HG03060 (cell line): ENCODE measurements at regions not wholly inside any gene's neighbourhood (a gene's known extent, or its start where the extent isn't known, plus 50 kb on each side); places are given as distances from the start of the nearest gene placed in this dataset.

Source experiments
- ATAC-seq: cut with Tn5 transposase; IDR thresholded peaks from one replicate; pipeline ENCODE4 v1.9.1; 2021; ENCODE audit warnings: low read depth, moderate number of reproducible peaks; ENCODE audit not compliant: unreplicated experiment

DNA sequence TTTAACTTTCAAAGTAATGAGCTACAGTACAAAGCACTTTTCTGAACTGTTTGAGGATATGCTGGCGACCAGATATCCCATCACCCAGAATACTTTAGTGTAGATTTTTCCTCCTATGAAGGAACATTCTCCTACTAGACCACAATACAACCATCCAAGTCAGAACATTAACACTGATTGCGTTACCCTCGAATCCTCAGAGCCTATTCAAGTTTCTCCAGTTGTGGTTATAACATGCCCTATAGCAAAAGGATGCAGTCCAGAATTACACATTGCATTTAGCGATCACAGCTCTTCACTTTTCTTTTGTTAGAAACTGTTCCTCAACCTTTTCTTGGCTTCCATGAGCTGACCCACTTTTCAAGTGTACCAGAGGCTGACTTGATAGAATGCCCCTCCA lies 87.4 kb upstream of the SOX4 start:
- ATAC-seq, result no peak

GRCh38 chr6:21507811-21508210 lies 85.7 kb upstream of the SOX4 start:
- no peak for ATAC-seq

- no peak for ATAC-seq
These were observed 84.8 kb upstream of the SOX4 start for GRCh38 chr6:21508753-21509152.

DNA sequence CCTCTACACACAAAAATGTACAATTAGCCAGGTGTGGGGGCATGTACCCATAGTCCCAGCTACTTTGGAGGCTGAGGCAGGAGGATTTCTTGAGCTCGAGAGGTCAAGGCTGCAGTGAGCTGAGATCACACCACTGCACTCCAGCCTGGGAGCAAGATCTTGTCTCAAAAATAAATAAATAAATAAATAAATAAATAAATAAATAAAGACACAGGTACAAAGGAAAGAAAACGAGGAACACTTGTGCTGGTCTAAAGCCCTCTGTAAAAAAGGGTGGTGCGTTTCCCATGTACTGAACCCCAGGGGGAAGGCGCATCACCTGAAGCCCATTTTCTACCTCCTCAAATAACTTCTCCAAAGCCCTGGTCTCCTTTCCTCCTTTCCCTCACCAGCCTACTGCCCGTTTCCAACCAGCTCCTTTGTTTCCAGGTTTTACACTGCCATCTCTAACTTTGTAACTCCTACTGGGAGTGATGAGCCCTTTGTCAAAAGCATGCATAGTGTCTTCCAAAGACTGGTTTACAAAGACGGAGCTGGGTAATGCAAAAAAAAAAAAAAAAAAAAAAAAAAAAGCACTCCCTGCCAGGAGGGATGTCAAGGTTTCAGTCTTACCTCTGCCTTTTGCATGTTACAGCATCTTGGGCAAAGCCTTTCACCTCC lies 81.5 kb upstream of the SOX4 start:
- no peak for ATAC-seq

GRCh38 chr6:21514288-21514687 lies 79.3 kb upstream of the SOX4 start:
- no peak for ATAC-seq

DNA sequence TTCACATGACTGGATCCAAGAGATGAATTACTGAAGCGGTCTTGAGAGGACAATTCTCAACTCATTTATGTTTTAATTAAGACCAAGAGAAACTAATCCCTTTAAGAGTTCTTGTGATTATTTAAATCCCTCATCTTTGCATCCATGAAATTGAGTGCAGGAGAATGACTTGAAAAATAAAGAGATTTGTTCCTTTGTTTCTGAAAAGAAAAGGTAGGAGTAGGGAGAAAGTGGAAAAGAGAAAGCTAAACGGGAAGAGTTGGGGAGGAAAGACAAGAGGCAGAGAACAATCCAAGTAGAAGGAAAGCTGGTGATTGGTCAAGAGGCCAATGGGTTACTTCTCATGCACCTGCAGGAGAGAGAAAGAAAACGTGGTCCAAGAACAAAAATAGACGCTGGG lies 75.2 kb upstream of the SOX4 start:
- no peak for ATAC-seq

DNA sequence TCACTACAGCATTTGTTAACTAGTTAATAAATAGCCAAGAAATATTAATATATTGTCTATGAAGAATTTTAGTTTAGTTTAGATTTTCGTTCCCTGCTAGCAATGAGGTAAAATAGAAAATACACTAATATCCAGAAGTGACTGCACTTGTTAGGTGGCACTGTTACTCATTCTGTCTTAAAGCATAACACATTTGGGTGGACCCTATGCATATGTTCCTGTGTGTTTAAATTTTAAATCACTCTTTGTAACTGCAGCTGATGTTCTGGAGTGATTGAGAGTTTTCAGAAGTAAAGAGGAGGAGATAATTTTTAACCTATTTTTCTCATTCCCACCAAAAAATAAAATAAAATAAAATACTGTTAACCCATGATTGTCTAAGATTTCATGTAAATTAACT lies 73.9 kb upstream of the SOX4 start:
- ATAC-seq, result no peak

DNA sequence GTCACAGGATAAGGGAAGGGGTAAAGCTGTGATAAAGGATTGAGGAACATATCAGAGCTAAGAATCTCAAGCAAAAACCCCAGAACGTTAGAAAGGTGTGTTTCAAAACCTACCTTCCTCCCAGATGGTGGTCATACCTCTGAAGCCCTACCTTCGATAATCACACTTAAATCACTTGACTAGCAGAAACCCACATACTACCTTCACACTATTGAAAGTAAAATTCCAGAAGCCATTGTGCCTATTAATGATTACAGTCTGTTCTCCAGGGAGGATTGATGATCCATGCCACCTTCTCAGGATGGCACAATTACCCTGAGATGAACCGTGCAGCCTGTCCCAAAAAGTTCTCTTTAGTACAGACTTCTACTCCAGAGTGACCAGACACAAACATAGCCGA lies 72.3 kb upstream of the SOX4 start:
- ATAC-seq, result no peak

- ATAC-seq, result no peak
These were observed 71.3 kb upstream of the SOX4 start for GRCh38 chr6:21522143-21522747.

GRCh38 chr6:21522797-21523456 lies 70.6 kb upstream of the SOX4 start:
- no peak for ATAC-seq

DNA sequence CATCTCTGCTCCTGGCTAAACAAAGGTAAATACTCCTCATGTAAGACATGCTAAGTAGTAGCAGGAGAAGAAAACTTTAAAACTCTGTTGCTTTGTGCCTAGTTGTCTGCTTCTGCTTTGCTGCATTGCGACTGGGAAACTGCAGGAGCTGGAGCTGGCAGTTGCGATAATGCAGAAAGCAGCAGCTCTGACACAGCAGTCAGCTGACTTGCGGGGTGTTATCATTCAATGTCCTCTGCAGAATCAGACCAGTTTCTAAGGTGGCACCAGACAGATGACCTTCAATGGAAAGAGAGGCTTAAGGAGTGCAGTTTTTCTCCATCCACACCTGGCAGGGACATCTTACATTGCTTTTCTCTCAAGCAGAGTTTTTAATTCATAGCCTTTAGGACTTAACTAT lies 69.9 kb upstream of the SOX4 start:
- no peak for ATAC-seq

DNA sequence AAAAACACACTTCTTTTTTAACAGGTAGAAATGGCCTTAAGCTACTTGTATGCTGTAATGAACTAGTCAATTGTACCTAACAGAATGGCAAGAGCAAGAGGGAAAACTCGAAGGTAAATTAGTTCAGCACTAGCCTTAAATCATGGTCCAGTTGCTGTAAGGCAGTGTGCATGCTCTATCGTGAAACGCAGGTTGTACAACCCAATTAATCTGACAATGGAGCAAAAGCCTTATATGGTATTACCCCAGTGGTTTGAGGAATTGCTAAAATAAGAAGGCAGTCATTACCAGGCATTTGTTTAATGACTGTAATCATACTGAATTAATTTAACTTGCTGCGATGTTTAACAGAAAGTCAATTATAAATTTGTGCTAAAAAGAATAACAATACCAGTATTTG lies 69.3 kb upstream of the SOX4 start:
- no peak for ATAC-seq

- ATAC-seq, result no peak
These were observed 66.6 kb upstream of the SOX4 start for GRCh38 chr6:21526974-21527373.

DNA sequence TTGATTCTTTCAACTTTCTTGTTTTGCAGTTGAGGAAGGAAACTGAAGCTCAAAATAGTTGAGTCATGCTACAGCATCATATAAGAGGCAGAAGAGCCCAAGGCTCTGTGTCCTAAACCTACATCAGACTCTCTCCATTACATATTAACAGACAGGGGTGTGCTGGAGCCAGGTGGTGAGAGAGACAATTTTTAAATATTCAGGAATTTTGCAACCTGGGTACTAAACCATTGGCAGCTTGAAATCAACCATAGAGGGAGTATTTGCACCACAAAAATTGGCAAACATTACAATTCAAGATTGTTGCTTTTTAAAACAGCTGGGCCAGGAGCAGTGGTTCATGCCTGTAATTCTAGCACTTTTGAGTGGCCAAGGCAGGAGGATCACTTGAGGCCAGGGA lies 65.8 kb upstream of the SOX4 start:
- ATAC-seq, result no peak

DNA sequence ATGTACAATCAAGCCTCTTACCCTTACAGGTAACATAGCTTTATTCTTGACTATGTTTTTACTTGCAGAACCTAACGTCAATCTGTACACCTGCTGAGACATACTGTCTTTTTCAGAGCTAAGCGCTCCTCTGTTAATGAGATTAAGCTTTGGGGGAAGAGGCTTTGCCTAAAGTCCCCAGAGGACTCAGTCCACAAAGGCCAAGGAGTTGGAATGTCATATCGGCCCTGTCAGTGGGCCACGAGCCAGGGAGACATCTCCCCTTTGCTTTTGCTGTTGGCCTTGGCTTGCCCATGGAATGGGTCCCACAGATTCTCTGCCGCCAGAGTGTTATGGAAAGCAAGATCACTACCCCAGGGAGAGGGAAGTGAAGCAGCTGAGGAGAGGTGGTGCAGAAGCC lies 64.1 kb upstream of the SOX4 start:
- no peak for ATAC-seq

DNA sequence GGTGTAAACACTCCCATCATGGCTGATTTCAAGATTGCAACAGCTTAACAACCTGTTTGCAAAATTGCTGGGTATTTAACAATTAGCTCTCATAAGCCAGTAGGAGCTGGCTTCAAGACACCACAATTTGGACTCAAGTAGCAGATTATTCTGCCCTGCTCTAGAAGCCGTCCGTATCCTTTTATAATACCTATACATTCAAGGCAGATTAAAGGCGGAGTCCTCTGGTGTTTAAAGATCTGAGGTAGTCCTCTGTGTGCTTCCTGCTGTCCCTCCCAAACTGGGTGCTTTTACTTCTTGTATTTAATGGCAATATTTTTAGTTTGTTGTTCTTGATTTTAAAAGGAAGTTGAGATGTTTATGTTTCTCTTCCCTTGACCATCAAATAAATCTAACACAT lies 62.2 kb upstream of the SOX4 start:
- ATAC-seq, result no peak

GRCh38 chr6:21533678-21534077 lies 59.9 kb upstream of the SOX4 start:
- no peak for ATAC-seq

DNA sequence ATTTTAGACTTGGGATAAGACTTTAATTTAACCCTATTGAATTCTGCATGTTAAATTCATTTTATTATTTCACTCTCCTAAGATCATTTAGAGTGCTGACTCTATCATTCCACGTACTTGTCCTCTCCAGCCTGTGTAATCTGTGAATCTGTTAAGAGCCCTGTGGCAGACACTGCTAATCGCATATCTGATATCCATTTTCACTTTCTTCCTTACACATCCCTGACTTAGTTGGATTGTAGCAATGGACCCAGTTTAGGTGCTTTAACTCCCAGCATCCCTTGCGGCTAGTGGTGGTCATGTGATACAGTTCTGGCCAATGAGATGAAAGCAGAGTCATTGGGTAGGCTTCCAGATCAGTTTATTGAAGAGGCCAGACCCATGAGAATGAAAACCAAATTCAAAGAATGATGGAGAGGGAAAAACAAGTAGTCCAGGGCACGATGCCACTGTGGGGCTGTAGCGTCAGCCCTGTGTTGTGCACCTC lies 57.2 kb upstream of the SOX4 start:
- ATAC-seq, result no peak

GRCh38 chr6:21537637-21538036 lies 55.9 kb upstream of the SOX4 start:
- ATAC-seq, result no peak

DNA sequence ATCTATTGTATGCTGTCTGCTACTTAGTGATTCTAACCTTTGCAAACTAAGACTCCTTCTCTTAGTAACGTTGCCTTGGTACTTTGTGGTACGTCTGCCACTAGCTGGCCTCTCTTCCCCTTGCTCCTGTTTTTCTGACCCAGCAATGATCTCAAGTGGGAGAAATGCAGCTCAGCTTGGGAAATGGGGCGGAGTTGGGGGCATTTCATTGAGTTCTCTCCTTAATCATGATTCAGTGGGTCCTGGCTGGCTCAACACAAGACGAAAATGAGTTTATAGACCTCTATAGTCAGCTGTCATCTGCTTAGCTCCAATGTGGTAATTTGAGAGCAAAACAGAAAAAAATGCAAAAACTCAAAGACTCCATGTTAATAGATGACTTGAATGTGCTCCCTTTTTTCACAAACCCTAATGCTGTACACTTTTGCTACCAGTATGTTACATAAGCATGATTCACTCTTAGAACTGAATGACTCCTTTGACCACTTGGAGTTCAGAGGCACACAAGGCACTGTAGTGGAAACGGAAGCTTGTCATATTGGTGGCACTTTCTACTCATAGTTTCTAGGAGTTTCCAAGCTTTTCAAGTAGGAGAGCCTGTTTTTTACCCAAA lies 55.3 kb upstream of the SOX4 start:
- ATAC-seq, result no peak

DNA sequence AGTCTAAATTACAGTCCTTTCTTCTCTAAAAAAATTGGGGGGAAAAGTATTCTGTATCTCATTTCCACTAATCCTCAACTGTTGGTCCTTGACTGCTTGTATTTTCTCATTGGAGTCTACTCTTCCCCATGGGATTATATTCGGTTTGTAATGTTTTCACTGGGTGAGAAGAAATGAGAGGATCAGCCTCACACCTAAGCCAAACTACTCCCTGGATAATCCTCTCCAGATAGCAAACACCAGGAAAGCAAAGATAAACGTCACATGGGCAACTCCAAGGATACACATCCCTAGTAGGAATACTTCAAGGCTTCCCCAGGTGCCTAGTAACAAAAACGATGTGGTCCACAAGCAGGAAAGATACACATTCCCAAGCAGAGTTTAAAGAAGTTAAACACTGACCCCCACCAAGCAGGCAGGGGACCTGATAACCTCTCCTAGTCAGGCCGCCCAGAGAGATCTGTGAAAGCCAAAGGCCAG lies 53.9 kb upstream of the SOX4 start:
- ATAC-seq, result no peak
